GM21528 (cell line): ENCODE measurements at regions not wholly inside any gene's neighbourhood (a gene's known extent, or its start where the extent isn't known, plus 50 kb on each side); places are given as distances from the start of the nearest gene placed in this dataset.

Experiments used
- ATAC-seq: cut with Tn5 transposase; IDR thresholded peaks from one replicate; pipeline ENCODE4 v1.9.1; 2021; ENCODE audit warnings: mild to moderate bottlenecking, moderate library complexity; ENCODE audit not compliant: unreplicated experiment, low FRiP score

DNA sequence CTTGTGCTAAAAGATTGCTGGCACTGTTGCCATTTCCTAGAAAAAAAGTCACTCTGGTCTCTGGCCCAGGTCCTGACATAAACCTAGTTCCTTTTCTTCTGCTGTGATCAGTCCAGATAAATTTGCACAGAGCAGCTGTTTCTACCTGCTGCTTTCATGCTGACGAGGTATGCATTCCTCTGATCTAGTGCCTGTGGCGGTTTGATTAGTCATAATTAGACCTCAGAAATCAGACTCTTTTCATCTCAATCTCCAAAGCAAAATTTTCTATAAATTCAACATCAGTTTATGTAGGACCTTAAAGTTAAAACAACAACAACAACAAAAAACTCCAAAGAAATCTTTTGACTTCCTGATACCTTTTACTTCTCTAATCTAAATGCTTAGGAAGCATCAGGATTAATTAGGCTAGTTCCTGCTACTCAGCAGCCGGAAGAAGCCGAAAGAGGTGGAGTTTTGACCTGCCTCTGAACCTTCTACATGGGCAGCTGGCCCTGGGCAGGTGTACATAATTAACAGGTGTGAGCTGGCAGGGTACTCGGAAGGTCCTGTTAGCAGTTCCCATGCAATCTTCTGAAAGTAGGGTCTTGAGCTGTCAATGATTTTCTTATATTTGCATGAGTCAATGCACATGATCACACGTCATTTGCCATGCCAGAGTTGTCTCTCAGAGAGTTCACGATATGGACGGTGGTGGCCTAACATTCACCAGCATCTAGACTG, 83.3 kb upstream of the CCDC112 start:
- peak; percentile 64 for ATAC-seq

DNA sequence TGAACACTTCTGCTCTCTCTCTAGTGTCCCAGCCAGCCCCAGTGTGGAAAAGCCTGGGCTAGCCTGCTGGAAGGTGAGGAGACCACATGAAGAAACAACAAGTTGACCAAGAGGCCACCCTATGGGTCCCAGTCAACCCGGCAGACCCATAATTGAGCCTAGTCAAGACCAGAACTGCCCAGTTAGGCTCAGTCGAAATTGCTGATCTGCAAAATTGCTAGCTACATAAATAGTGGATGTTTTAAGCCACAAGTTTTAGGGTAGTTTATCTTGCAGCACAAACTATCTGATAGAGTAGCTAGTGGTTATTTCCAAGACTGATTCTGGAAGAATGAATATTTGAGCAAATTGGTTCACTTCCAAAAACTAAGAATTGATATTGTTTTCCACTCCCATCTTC, 82.3 kb upstream of the CCDC112 start:
- no peak for ATAC-seq

DNA sequence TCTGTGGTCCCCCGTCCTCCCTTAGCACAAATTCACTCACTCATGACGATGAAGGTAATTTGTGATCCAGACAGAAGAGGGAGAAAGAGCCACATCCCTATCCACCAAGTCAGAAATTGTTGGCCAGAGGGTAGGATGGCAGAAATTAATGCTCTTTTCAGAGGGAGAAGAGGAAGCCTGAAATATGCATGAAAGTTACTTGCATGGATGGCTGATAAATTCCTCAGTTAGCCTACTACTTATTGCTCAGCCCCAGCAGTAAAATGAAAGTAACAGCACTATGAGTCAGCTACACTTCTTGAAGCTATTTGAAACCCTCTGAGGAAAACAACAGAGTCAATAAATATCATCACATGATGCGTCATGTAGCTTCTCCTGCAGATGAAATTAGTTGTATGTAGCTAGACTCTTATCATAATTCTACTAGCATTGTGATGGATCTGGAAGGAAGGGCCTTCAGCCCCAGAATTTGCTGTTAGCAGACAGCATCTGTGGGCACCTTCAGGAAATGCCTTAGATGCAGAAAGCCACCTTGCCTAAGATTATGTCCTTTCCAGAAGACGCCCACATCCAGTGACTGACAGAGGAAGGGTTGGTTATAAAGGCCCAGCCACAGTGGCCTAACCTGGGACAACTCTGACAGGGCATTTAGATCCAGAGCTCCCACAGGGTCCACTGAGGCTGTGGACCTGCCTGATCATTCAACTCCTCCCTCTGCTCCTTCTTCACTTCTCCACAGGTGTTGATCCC, 81.2 kb upstream of the CCDC112 start:
- ATAC-seq: peak; percentile 42

DNA sequence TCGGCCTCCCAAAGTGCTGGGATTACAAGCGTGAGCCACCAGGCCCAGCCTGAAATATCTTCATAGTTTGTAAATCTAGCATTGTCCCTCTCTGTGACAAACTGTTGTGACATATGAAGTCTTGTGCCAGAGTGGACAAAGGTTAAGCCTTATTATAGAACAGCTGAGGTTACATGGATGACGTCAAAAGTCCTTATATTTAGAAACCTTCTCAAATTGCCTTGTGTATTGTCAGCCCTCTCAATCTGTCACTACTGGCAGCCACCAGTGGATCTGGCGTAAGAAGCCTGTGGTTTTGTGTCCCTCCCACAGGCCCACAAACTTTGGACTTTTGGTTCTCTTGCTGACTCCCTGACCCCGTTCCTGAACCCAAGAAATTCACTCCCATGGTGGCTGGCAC, 79.4 kb upstream of the CCDC112 start:
- ATAC-seq: no peak

DNA sequence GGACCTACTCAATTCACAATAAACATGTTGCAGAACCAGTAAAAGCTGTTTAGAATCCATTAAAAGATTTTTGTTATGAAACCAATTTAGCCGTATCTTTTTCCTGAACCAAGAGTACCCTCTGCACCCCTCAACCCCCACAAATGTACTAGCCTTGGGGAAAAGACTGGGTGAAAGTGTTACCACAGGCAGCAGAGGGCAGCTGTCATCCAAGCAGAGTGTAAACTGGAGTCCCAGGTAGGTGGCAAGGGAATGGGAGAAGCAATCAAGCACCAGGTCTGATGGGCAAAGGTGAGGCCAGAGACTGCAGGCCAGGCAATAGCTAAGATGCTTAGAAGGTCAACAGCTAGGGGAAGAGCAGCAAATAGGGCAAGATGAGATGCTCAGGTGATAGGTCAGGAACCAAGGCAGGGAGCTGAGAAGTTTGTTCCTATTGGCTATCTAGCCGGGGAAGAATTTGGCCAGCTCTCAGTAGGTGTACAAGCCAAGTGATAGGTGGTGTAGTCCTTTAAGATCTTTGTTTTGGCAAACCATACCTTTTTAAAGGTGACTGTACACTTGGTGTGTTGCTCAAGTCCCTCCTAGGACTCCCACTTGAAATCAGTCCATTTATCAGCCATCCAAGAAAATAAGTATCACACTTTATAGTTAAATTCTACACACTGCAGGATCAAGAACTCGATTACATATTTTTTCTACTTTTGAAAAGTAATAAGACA, 77.8 kb upstream of the CCDC112 start:
- no peak for ATAC-seq

DNA sequence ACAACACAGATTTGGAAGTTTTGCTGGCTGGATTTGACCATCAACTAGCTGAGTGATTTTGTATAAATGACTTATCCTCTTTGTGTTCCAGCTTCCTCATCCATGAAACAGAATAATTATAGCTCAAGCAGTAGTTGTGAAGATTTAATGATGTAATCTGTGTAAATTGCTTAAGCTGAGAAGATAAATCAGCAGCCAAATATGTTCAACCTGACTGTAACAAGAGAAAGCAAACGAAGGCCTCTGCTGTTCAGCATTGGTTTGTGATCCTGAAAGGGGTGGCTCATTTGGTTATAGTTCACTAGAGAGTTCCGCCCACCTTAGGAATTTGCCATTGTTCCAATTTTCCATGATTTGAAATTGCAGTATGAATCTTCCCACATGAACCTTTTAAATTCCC, 75.7 kb upstream of the CCDC112 start:
- no peak for ATAC-seq

DNA sequence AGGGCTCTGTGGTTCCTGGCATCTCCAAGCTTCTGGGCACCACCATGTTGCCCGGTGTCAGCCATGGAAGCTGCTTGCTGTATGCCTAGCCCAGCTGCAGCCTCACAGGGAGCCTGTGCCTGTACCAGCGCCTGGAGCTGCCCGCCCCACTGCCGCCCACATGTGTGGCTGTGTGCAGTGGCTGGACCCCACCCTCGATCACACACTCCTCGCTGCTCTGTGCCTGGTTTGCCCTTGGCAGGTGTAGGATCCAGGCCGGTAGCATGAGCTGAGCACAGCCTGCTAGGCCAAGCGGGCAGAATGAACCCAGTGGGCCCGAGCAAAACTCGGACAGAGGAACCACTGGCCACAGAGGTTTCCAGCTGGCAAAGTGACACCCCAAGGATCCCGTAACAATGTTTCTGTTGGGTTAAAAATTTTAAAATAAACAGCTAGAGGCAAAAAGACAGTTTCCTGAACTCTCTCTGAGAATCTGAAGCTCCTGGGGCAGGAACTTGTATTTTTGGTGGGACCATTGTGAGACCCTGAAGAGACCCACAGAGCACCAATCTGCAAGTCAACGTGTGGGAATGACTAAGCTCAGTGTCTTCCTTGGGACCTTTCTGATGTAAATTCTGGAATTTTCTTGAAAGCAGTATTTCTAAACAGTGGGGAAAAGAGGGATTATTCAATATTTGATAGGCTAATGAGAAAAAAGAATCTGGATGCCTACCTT, 73.1 kb upstream of the CCDC112 start:
- ATAC-seq: no peak

DNA sequence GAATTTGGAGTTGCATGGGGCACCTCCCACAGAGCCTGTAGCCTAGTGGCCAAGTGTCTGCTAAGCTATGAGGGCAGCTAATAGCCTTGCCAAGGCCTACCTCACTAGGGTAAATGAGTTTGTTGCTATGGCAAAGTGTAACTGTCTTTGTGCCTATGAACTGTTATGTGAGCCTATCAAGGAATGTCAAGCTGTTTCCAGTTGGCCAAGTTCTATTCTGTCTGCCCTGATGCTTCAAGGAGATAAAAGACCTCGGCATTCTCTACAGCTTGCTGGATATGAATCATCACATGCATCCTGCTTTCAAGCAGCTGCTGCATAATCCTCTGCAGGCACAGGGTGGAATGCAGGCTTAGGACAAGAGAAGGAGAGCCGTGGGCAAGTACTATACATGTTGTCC, 69.8 kb upstream of the CCDC112 start:
- ATAC-seq: no peak

DNA sequence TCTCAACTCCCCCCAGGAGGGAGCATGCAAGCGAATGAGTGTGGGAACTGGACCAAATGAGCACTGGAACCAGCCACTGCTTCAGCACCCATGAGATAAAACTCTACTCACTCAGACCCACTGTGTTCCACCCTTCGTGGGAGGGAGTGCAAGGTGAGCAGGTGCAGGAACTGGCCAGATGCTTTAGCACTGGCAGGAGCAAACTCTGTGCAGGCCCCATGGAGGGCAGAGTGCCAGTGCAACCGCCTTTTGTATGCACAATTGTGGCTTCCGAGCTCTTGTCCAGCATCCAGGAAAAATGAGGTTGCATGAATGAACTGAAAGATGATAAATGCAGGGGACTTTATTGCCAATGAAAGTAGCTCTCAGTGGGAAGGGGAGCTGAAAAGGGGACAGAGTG, 67.4 kb upstream of the CCDC112 start:
- no peak for ATAC-seq

DNA sequence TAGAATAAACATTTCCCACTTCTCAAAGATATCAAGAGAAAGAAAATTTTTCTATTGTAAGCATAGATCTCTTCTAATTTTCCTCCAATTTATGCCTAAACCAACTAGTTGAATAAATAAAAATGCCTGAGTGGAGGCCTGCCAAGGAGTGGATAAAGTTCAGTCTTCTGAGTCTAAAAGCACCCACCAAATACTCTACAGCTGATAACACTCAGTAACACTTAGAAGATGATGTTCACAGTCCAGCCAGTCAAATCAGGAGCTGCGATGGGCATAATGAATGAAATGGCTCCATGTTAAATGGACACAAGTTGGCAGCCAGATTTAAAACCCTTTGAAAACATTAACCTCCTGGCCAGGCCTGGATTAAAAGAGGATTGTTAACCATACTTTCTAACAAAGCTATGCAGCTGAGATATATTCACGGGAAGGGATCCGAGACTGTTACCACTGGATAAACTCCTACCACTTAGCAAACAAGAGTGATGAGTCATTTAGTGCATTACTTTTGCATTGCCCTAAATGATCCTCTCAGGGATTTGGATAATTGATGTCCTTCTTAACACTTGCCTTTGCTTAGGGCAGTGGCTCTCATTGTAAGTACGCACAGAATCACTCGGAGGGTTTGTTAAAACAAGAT, 63.7 kb upstream of the CCDC112 start:
- no peak for ATAC-seq

DNA sequence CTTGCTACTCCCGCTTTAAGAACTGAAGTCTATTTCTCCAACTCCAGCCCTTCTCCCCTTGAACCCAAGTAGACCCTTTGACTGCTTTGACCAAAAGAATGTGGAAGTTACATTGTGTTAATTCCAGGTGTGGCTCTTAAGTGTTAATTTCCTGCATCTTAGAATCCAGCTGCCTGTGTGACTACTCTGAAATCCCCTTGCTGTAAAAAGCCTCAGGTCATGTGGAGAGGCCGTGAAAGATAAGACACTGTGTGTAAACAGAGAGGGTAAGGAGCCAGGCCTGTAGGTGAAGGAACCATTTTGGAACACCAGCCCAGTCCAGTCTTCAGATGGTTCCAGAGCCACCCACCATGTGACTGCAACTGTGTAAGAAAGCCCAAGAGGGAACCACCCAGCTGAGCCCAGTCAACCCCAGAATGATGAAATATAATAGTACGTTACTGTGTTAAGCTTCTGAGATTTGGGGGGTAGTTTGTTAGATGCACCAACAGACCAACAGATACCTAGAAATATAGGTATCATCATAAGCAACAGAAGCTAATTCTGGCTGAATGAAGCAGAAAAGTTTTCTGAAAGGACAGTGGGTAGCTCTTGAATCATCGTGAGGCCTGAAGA, 59.4 kb upstream of the CCDC112 start:
- ATAC-seq: no peak

DNA sequence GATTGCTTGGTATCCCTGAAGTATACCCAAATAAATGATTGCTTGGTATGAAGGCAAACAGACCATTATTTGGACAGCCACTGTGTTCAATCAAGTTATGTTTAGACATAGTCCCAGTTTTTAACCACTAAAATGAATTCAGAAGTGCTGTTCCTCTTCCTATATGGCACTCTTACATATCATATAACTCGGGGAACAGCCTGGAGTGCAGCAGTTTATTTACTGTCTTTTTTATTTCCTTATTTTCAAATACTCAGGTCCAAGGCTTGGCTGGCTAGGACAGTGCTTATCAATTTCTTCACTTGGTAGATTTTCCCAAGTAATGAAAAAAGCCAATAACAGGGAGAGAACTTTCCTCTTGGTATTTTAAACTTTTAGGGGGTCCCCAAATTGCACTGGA, 58.6 kb upstream of the CCDC112 start:
- no peak for ATAC-seq

DNA sequence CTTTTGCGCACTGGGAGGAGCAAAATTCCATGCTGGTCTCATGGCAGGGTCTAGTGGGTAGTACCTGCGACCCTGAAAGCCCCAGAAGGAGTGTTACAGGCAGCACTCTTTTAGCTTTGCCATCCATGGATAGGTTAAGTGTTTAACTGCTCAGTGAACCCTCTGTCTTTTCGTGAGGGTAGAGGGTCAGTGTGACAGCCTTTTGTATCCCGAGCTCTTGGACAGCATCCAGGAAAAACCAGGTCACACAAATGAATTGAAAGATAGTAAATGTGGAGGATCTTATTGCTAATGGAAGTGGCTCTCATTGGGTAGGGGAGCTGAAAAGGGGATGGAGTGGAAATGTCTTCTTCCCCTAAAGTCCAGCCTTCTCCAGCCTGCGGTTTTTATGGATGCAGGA, 57.8 kb upstream of the CCDC112 start:
- ATAC-seq: no peak

DNA sequence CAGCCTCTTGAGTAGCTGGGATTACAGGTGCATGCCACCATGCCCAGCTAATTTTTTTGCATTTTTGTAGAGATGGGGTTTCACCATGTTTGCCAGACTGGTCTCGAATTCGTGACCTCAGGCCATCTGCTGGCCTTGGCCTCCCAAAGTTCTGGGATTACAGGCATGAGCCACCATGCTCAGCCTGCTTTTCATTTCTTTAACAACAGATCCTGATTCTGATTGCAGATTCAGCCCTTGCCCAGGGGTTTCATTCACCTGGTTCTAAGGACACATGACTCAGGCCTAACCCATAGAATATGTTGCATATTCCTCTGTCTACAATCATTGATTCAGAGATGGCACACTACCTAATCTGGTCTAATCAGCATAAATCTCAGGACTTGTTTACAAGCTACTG, 56.1 kb upstream of the CCDC112 start:
- ATAC-seq: no peak

DNA sequence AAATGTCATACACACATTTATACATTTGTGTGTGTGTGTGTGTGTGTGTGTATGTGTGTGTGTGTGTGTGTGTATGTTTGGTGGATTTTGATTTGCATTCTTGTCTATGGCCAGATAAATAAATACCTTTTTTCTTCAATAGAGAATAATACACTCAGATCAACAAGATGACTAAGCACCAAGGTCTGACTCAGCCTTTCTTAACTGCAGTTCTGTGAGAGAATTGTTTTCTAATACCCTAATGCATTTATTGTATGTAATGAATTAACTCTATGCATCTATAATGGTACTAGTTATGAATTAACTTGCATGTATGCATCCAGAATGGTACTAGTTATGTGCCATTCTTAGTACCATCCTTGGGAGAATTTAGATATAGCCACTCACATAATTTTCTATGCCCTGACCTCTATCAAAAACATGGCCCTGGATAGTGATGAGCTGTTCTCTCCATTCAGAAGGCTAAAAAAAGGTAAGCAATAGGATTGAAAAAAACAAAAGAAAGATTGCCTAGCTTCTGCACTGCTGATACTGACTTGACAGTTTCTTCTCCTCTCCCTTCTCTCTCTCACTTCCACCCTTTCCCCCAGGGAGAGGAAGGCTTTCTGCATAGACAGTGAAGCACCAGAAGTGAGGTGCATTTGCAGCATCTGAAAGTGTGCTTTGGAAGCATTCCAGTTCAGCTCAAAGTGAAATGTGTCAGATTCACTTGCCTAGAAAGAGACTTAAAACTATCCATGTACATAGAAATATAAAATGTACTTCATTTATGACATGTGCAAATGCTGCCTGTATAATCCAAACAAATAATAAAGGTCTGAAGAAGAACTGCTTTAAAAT, 55.1 kb upstream of the CCDC112 start:
- ATAC-seq: no peak

DNA sequence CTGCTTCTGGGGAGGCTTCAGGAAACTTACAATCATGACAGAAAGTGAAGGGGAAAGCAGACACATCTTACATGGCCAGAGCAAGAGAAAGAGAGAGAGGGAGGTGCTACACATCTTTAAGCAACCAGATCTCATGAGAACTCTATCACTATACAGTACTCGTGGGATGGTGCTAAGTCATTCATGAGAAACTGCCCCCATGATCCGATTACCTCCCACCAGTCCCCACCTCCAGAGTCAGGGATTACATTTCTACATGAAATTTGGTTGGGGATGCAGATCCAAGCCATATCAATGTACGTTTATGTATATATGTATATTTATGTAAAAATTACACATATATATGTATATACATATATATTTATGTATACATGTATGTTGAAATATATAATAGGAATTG, 54.4 kb upstream of the CCDC112 start:
- ATAC-seq: no peak

DNA sequence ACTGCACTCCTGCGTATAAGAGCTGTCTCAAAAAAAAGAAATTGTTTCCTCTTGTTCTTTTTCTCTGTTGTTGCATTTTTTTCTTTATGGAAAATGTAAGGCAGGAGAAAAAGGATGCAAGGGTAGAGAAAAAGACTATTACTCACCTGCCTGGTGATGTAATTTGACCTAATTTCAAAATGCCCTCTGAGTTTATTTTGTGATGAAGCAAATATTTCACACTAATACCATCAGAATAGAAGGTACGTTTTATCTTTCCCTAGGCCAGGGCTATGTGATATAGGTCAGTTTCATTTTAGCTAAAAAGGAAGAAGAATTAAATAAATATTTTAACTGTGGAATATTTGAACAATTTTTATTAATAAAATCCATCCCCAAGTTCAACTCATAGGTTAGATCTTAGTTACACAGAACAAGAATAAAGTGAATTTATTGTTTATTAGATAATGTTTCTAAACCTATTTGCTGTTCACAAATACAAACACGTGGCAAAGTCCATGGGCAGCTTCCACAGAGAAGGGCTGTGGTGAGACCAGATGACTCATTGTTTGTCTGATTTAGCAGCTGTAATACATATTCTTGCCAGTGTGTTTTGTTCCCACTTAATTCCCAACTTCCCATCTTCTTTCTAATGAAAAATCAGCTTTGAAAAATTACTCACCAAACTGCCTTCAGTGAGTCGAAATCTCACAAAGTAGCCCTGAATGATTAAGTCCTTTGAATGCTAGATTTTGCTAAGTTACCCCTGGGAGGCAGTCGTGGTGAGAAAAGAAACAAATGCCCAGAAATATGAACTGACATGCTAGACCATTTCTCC, 52.8 kb upstream of the CCDC112 start:
- ATAC-seq: no peak

DNA sequence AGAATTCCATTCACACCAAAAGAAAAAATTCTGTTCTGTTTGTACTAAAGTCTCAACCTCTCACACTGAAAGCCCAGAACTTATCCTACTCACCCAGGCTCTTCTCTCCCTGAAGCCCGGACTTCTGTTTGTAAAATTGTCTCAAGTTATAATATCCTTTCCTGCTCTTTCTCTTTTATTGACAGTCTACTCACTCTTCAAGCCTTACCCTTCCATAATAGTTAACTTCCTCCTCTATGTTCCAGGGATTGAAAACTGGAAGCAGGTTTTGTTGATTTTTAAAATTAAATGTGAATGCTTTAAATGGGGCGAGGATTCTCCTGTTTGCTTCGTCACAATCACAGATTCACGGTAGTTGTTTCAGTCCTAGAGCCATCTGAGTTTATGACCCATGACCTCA, 51.7 kb upstream of the CCDC112 start:
- no peak for ATAC-seq
